ENCODE measurements at regions not wholly inside any gene's neighbourhood (a gene's known extent, or its start where the extent isn't known, plus 50 kb on each side); places are given as distances from the start of the nearest gene placed in this dataset.

GRCh38 chr6:112984899-112985298 is 637.8 kb downstream of the RFPL4B start:
- no peak for TF ChIP-seq CTCF (IDR thresholded peaks at IDR 0.05; ENCODE audit: insufficient read depth, low read depth, low read length)
- DNase-seq (ENCODE audit: low read depth) = no peak
- H3K4me3 ChIP-seq (ENCODE audit: low read depth, low read length) = no peak overlapping the region

GRCh38 chr6:112986321-112986720 is 639.2 kb downstream of the RFPL4B start:
- no peak for DNase-seq (ENCODE audit: low read depth)
- TF ChIP-seq CTCF (IDR thresholded peaks at IDR 0.05; ENCODE audit: insufficient read depth, low read depth, low read length) = no peak
- no peak overlapping the region for H3K4me3 ChIP-seq (ENCODE audit: low read depth, low read length)

GRCh38 chr6:112988748-112989147 is 641.6 kb downstream of the RFPL4B start:
- DNase-seq (ENCODE audit: low read depth) = no peak
- TF ChIP-seq CTCF (IDR thresholded peaks at IDR 0.05; ENCODE audit: insufficient read depth, low read depth, low read length) = no peak
- no peak overlapping the region for H3K4me3 ChIP-seq (ENCODE audit: low read depth, low read length)

GRCh38 chr6:112990971-112991370 is 643.8 kb downstream of the RFPL4B start:
- DNase-seq (ENCODE audit: low read depth) = no peak
- no peak for TF ChIP-seq CTCF (IDR thresholded peaks at IDR 0.05; ENCODE audit: insufficient read depth, low read depth, low read length)
- no peak overlapping the region for H3K4me3 ChIP-seq (ENCODE audit: low read depth, low read length)

- TF ChIP-seq CTCF (IDR thresholded peaks at IDR 0.05; ENCODE audit: insufficient read depth, low read depth, low read length) = no peak
- no peak overlapping the region for H3K4me3 ChIP-seq (ENCODE audit: low read depth, low read length)
- DNase-seq (ENCODE audit: low read depth) = no peak
Measured at GRCh38 chr6:112991912-112992311, 644.8 kb downstream of the RFPL4B start.

GRCh38 chr6:112997421-112998085 is 650.4 kb downstream of the RFPL4B start:
- no peak for TF ChIP-seq CTCF (IDR thresholded peaks at IDR 0.05; ENCODE audit: insufficient read depth, low read depth, low read length)
- H3K4me3 ChIP-seq (ENCODE audit: low read depth, low read length) = no peak overlapping the region
- no peak for DNase-seq (ENCODE audit: low read depth)

- no peak for DNase-seq (ENCODE audit: low read depth)
- H3K4me3 ChIP-seq (ENCODE audit: low read depth, low read length) = no peak overlapping the region
- TF ChIP-seq CTCF (IDR thresholded peaks at IDR 0.05; ENCODE audit: insufficient read depth, low read depth, low read length) = no peak
Measured at GRCh38 chr6:113004054-113004453, 656.9 kb downstream of the RFPL4B start.

Measured in fibroblast of villous mesenchyme (primary cell).